Vagina (tissue), 2 donors: ENCODE measurements at regions not wholly inside any gene's neighbourhood (a gene's known extent, or its start where the extent isn't known, plus 50 kb on each side); places are given as distances from the start of the nearest gene placed in this dataset.

Experiments
- DNase-seq, 2 donors: peaks; one replicate each; pipeline ENCODE4 v3.0.0-alpha.2; 2017; ENCODE audit errors: extremely low spot score in 2 of 2
- H3K27ac ChIP-seq: fragments of 200-600 bp; sonication (generic); one replicate; pipeline ENCODE4 v1.5.1; 2019
- H3K27me3 ChIP-seq: fragments of 200-600 bp; sonication (generic); one replicate; pipeline ENCODE4 v1.5.1; 2019
- H3K36me3 ChIP-seq, 2 donors: fragments of 200-600 bp; sonication (generic); one replicate each; pipeline ENCODE4 v1.5.1; 2017 to 2019
- H3K4me1 ChIP-seq: fragments of 200-600 bp; sonication (generic); one replicate; pipeline ENCODE4 v1.5.1; 2019
- H3K4me3 ChIP-seq, 2 donors: fragments of 200-600 bp; sonication (generic); 1 replicate in 1 of 2; 2 replicates in 1 of 2; pipeline ENCODE4 v1.5.1; 2016 to 2019
- H3K9me3 ChIP-seq: fragments of 200-600 bp; sonication (generic); one replicate; pipeline ENCODE4 v1.5.1; 2019
- POLR2A ChIP-seq, 2 donors: fragments of 450-650 bp; IDR thresholded peaks; one replicate each; pipeline ENCODE4 v1.6.1; 2017; ENCODE audit warnings: antibody characterized with exemption in 2 of 2, mild to moderate bottlenecking in 2 of 2, moderate library complexity in 2 of 2
- POLR2AphosphoS5 ChIP-seq, 2 donors: sonication (generic); formaldehyde crosslinking; IDR thresholded peaks; one replicate each; pipeline ENCODE4 v1.9.0; 2017; ENCODE audit warnings: antibody characterized with exemption in 2 of 2, mild to moderate bottlenecking in 2 of 2, low read depth in 1 of 2; ENCODE audit not compliant: insufficient read depth in 1 of 2
- intact Hi-C: fragments of 100-400 bp; cut with DNase I; formaldehyde crosslinking; loops from one replicate; pipeline ENCODE4 v1.15.1; 2023
- TF ChIP-seq, protein P1 (sequence below), 3 experiments: fragments of 450-650 bp in 2 of 3; fragments of 200-600 bp in 1 of 3; sonication (generic) in 1 of 3; IDR thresholded peaks; one replicate each; pipeline ENCODE4 v1.5.1; 2017 to 2019; ENCODE audit warnings: antibody characterized with exemption in 3 of 3, mild to moderate bottlenecking in 2 of 3, moderate library complexity in 2 of 3

DNA sequence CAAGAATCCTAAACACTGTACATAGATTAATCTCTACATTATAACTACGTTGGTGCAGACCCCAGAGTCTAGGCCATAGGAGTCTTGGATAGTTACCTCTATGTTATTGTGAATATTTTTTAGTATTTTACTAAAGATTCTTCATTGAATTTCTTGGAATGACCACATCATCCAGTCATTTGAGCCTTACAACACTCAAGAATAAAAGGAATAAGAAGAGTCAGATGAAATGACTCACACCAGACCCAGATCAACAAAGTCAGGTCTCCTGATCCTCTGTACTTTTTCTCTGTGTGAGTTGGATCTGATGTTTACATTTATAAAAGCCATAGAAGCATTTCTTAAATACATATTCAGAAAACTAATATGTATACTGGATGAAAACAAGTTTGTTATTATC lies 179.2 kb upstream of the ARHGAP20 start:
- DNase-seq: no peak
- intact Hi-C loops: no loop called here
- Histone ChIP-seq H3K4me3 (no peak overlapping the region), H3K4me1 (no peaks in the 10 kb centered on the region), H3K36me3 (no peaks in the 10 kb centered on the region), H3K27me3 (no peaks in the 10 kb centered on the region), H3K9me3 (no peaks in the 10 kb centered on the region), H3K27ac (no peak overlapping the region)
- TF ChIP-seq, protein P1, sequence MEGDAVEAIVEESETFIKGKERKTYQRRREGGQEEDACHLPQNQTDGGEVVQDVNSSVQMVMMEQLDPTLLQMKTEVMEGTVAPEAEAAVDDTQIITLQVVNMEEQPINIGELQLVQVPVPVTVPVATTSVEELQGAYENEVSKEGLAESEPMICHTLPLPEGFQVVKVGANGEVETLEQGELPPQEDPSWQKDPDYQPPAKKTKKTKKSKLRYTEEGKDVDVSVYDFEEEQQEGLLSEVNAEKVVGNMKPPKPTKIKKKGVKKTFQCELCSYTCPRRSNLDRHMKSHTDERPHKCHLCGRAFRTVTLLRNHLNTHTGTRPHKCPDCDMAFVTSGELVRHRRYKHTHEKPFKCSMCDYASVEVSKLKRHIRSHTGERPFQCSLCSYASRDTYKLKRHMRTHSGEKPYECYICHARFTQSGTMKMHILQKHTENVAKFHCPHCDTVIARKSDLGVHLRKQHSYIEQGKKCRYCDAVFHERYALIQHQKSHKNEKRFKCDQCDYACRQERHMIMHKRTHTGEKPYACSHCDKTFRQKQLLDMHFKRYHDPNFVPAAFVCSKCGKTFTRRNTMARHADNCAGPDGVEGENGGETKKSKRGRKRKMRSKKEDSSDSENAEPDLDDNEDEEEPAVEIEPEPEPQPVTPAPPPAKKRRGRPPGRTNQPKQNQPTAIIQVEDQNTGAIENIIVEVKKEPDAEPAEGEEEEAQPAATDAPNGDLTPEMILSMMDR (IDR thresholded peaks at IDR 0.05): no peak
- TF ChIP-seq POLR2AphosphoS5 (IDR thresholded peaks at IDR 0.05; ENCODE audit: insufficient read depth in 1 of 2, low read depth in 1 of 2) (no peak), POLR2A (IDR thresholded peaks at IDR 0.05) (no peak)

DNA sequence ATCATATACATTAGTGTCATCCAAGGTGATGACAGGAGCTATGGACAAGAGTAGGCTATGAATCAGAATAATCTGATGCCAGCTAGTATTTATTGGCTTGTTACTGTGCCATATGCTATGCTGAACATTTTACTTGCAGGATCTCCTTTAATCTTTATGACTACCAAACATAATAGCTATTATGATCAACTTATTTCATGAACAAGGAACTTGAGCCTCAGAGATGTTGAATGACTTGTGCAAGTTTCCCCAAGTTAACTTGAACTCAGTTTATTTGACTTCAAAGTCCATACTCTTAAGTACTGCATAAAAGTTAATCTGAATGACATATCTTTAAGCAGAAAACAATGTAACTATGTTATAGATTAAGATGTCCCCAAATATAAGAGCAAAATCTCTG lies 178.8 kb upstream of the ARHGAP20 start:
- Histone ChIP-seq H3K27ac (no peak overlapping the region), H3K4me3 (no peak overlapping the region), H3K27me3 (no peaks in the 10 kb centered on the region), H3K9me3 (no peaks in the 10 kb centered on the region), H3K36me3 (no peaks in the 10 kb centered on the region), H3K4me1 (no peaks in the 10 kb centered on the region)
- intact Hi-C loops: no loop called here
- DNase-seq: no peak
- TF ChIP-seq POLR2A (IDR thresholded peaks at IDR 0.05) (no peak), POLR2AphosphoS5 (IDR thresholded peaks at IDR 0.05; ENCODE audit: insufficient read depth in 1 of 2, low read depth in 1 of 2) (no peak)
- TF ChIP-seq, protein P1 (IDR thresholded peaks at IDR 0.05): no peak

DNA sequence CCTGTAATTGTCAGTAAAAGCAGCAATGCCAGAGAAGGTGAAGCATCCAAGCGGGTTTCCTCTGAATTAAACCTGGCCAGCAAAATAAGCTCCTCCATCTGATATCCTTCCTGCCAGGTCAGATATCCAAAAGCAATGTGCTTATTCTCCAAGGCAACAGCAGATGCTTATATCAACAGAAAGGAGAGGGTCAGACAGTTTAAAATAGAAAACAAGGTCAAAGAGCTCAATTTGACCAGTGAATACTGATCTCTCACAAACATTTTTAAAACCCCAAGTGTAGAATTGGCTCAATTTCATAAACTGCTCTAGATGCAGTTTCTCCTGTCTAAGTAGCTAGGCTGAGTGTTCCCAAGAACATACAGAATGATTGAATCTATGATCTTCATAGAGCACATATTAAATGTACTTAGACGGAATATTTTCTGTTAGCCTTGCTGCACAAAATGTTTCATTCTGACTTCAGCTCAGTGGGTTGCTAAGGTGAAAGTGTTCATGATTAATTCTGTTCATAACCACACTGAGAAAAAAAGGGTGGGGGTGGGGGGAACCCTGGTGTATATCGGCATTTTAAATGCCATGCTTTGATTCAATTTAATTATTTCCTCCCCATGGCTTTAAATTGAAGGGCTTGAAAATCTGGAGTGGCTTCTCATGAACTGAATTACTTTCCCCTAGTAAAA lies 174.2 kb upstream of the ARHGAP20 start:
- DNase-seq: no peak
- intact Hi-C loops: no loop called here
- Histone ChIP-seq H3K27ac (no peak overlapping the region), H3K27me3 (no peaks in the 10 kb centered on the region), H3K4me3 (no peak overlapping the region), H3K4me1 (no peaks in the 10 kb centered on the region), H3K36me3 (no peaks in the 10 kb centered on the region), H3K9me3 (no peaks in the 10 kb centered on the region)
- no peak for TF ChIP-seq POLR2AphosphoS5 (IDR thresholded peaks at IDR 0.05; ENCODE audit: insufficient read depth in 1 of 2, low read depth in 1 of 2)
- TF ChIP-seq, protein P1 (IDR thresholded peaks at IDR 0.05): no peak
- no peak for TF ChIP-seq POLR2A (IDR thresholded peaks at IDR 0.05)

DNA sequence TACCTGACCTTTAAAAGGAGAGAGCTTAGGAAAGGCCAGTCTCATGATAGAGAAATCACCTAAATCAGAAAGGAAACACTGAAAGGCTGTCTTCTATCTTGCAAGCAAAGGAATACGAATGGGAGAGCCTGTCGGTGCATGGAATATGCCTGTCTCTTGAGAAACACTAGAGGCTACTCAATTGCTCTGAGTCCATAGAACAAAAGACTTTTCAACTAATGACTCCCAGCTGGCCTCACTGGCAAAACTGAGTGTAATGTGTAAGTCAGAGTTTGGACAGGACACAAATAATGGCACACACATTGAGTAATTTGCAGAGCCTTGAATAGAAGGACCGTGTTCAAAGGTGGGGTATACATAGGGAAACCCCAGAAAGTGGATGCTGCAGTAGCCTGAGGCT lies 171.0 kb upstream of the ARHGAP20 start:
- no peak for TF ChIP-seq POLR2AphosphoS5 (IDR thresholded peaks at IDR 0.05; ENCODE audit: insufficient read depth in 1 of 2, low read depth in 1 of 2)
- TF ChIP-seq, protein P1 (IDR thresholded peaks at IDR 0.05): no peak
- no peak for TF ChIP-seq POLR2A (IDR thresholded peaks at IDR 0.05)
- no peaks in the 10 kb centered on the region for H3K4me1 ChIP-seq
- H3K27me3 ChIP-seq: no peaks in the 10 kb centered on the region
- no peak for DNase-seq
- intact Hi-C loops: no loop called here
- H3K27ac ChIP-seq: no peak overlapping the region
- no peaks in the 10 kb centered on the region for H3K36me3 ChIP-seq
- no peak overlapping the region for H3K4me3 ChIP-seq
- H3K9me3 ChIP-seq: no peaks in the 10 kb centered on the region

DNA sequence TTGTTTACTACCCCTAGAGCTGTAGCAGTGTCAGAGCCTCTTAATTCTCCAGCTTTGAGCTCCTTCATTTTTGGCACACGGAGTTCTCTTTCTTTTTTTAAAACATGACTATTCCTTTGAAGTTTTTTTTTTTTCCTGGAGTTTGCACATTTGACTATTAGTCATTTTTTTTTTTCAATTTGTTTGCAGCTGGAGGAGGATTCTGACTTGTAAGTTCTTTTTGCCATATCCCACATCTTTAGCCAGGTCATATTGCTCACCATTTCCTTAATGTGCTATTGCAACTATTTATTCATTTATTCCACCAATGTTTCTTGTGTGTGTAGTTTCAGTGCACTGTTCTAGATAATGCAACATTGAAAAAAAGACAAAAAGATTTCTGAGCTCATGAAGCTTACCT lies 166.3 kb upstream of the ARHGAP20 start:
- Histone ChIP-seq H3K36me3 (no peaks in the 10 kb centered on the region), H3K9me3 (no peaks in the 10 kb centered on the region), H3K27me3 (no peaks in the 10 kb centered on the region), H3K4me3 (no peak overlapping the region), H3K27ac (no peak overlapping the region), H3K4me1 (no peaks in the 10 kb centered on the region)
- TF ChIP-seq POLR2A (IDR thresholded peaks at IDR 0.05) (no peak), POLR2AphosphoS5 (IDR thresholded peaks at IDR 0.05; ENCODE audit: insufficient read depth in 1 of 2, low read depth in 1 of 2) (no peak)
- TF ChIP-seq, protein P1 (IDR thresholded peaks at IDR 0.05): no peak
- intact Hi-C loops: no loop called here
- DNase-seq: no peak
